Keratinocyte (primary cell): ENCODE measurements at regions not wholly inside any gene's neighbourhood (a gene's known extent, or its start where the extent isn't known, plus 50 kb on each side); places are given as distances from the start of the nearest gene placed in this dataset.
"Not testable (repeated sequence)": the region's sequence is repeated elsewhere in the genome, so short reads cannot be mapped to it uniquely, and the experiment has no call there.

Source experiments
- DNase-seq: peaks from one replicate; pipeline ENCODE4 v3.0.0-alpha.2; 2011; ENCODE audit warnings: low read depth, missing footprints, low spot score
- FAIRE-seq: peaks from 2 replicates; lab custom pipeline; 2011; peaks lifted over from hg19 to GRCh38; lab: Jason Lieb, UNC
- H2AFZ ChIP-seq: 2 replicates; pipeline ENCODE4 v1.6.0; 2012; ENCODE audit warnings: low read length, control low read depth, inconsistent platforms; ENCODE audit not compliant: control insufficient read depth
- H3K27ac ChIP-seq: 2 replicates; pipeline ENCODE4 v1.5.1; 2011; ENCODE audit warnings: low read length; ENCODE audit not compliant: control insufficient read depth, insufficient read depth
- H3K27me3 ChIP-seq: 3 replicates; pipeline ENCODE4 v1.6.0; 2011; ENCODE audit warnings: low read length; ENCODE audit not compliant: control insufficient read depth, insufficient read depth; ENCODE audit errors: extremely low read depth
- H3K36me3 ChIP-seq, 2 experiments: 2 replicates in 1 of 2; 3 replicates in 1 of 2; pipeline ENCODE4 v1.5.1; 2011; ENCODE audit warnings: low read length in 2 of 2, mild to moderate bottlenecking in 1 of 2; ENCODE audit not compliant: control insufficient read depth in 2 of 2, insufficient read depth in 2 of 2; ENCODE audit errors: extremely low read depth in 1 of 2
- H3K4me1 ChIP-seq: 3 replicates; pipeline ENCODE4 v1.5.1; 2011; ENCODE audit warnings: low read length; ENCODE audit not compliant: control insufficient read depth, insufficient read depth; ENCODE audit errors: extremely low read depth
- H3K4me2 ChIP-seq: 3 replicates; pipeline ENCODE4 v1.6.0; 2011; ENCODE audit warnings: low read depth, low read length; ENCODE audit not compliant: control insufficient read depth, insufficient read depth; ENCODE audit errors: extremely low read depth
- H3K4me3 ChIP-seq, 3 experiments: fragments of 200-600 bp in 1 of 3; sonication (generic) in 1 of 3; 2 replicates in 2 of 3; 3 replicates in 1 of 3; pipeline ENCODE4 v1.5.1; 2011 to 2016; ENCODE audit warnings: low read length in 3 of 3, mild to moderate bottlenecking in 3 of 3, control low read depth in 2 of 3, inconsistent platforms in 1 of 3, low read depth in 1 of 3, mixed read lengths in 1 of 3, mixed run types in 1 of 3, moderate library complexity in 1 of 3; ENCODE audit not compliant: control insufficient read depth in 2 of 3, insufficient read depth in 2 of 3; ENCODE audit errors: extremely low read depth in 1 of 3
- H3K79me2 ChIP-seq: 2 replicates; pipeline ENCODE4 v1.6.0; 2012; ENCODE audit warnings: low read length; ENCODE audit not compliant: control insufficient read depth, insufficient read depth
- H3K9ac ChIP-seq: 3 replicates; pipeline ENCODE4 v1.6.0; 2011; ENCODE audit warnings: low read length; ENCODE audit not compliant: control insufficient read depth, insufficient read depth; ENCODE audit errors: extremely low read depth
- H3K9me1 ChIP-seq: 3 replicates; pipeline ENCODE4 v1.6.0; 2011; ENCODE audit warnings: low read length; ENCODE audit not compliant: control insufficient read depth, insufficient read depth; ENCODE audit errors: extremely low read depth
- H3K9me3 ChIP-seq: 2 replicates; pipeline ENCODE4 v1.5.1; 2012; ENCODE audit warnings: low read depth, low read length; ENCODE audit not compliant: control insufficient read depth
- H4K20me1 ChIP-seq: 3 replicates; pipeline ENCODE4 v1.6.0; 2011; ENCODE audit warnings: low read length; ENCODE audit not compliant: control insufficient read depth, insufficient read depth; ENCODE audit errors: extremely low read depth
- dilution Hi-C: fragments of 300-500 bp; cut with MboI; formaldehyde crosslinking; loops from one replicate; pipeline ENCODE4 v1.7.0; 2020; ENCODE audit warnings: low sequenced_read_pairs; ENCODE audit not compliant: extremely low pct_ligation_motif_present

DNA sequence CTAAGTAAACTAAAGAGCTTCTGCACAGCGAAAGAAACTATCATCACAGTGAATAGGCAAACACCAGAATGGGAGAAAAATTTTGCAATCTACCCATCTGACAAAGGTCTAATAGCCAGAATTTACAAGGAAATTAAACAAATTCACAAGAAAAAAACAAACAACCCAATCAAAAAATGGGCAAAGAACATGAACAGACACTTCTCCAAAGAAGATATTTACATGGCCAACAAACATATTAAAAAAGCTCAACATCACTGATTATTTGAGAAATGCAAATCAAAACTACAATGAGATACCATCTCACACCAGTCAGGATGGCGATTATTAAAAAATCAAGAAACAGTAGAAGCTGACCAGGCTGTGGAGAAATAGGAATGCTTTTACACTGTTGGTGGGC is 121.9 kb upstream of the KCNJ18 start:
- H3K27me3 ChIP-seq, H2AFZ ChIP-seq, H3K9me3 ChIP-seq, H3K9ac ChIP-seq, H4K20me1 ChIP-seq, H3K9me1 ChIP-seq, FAIRE-seq, H3K4me1 ChIP-seq, H3K36me3 ChIP-seq, dilution Hi-C loops, DNase-seq, H3K4me3 ChIP-seq, H3K27ac ChIP-seq, H3K4me2 ChIP-seq, H3K79me2 ChIP-seq: not testable (repeated sequence)

DNA sequence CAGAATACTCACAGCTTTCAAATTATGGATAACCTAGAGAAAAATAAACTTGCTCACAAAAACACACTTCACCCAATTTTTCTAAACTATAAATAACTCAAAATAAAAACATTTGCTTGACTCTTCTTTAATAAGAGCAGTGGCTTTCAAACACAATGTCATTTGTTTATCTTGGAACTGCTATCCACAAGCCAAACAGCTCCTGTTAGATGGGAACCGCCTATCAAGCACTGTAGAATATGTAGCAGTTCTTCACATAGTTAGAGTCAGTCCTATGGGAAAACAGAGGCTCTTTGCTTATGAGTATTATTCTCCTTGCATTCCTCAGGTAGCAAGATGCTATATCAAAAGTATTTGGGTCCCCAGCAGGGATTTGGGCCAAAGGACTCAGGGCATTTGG is 120.2 kb upstream of the KCNJ18 start:
- DNase-seq, H3K4me2 ChIP-seq, H3K79me2 ChIP-seq, H3K4me3 ChIP-seq, H3K27ac ChIP-seq, H3K4me1 ChIP-seq, H3K9ac ChIP-seq, H3K27me3 ChIP-seq, H4K20me1 ChIP-seq, FAIRE-seq, H3K9me3 ChIP-seq, H2AFZ ChIP-seq, H3K36me3 ChIP-seq, dilution Hi-C loops, H3K9me1 ChIP-seq: not testable (repeated sequence)

DNA sequence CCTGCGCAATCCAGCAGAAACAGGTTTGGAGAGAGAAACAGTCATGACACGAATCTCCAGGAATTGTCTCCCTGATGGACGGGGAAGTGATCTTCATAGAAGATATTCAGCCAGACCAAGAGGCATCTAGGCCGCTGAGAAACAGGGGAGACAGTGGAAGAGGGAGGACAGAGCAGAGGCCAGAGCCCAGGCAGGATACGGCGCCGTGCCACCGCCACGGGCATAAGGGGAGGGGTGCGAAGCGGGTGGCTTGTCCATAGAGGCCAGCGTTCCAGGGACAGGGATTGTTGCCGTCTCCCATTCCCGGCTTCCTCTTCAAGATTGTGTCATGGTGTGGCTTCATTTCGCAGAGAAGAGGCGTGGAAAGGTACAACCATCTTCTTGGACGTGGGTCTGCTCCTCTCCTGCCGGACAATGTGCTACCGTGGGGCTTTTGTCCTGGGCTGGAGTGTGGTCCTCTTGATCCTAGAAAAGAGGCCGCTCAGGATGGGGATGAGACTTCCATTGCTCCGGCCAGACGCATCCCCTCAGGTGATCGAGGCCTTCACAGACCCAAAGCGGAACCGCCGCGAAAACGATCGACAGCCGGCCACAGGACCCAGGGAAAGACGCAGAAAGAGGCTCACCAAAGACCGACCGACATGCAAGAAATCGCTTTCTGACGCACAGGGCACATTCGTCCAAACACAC is 118.9 kb upstream of the KCNJ18 start:
- dilution Hi-C loops, H3K4me1 ChIP-seq, H3K4me3 ChIP-seq, H3K9ac ChIP-seq, H3K9me1 ChIP-seq, H3K27ac ChIP-seq, H3K79me2 ChIP-seq, H3K9me3 ChIP-seq, H4K20me1 ChIP-seq, DNase-seq, FAIRE-seq, H3K36me3 ChIP-seq, H3K4me2 ChIP-seq, H3K27me3 ChIP-seq, H2AFZ ChIP-seq: not testable (repeated sequence)
